HG03439 (cell line): ENCODE measurements at regions not wholly inside any gene's neighbourhood (a gene's known extent, or its start where the extent isn't known, plus 50 kb on each side); places are given as distances from the start of the nearest gene placed in this dataset.
"Not testable (repeated sequence)": the region's sequence is repeated elsewhere in the genome, so short reads cannot be mapped to it uniquely, and the experiment has no call there.

Source experiments
- ATAC-seq: cut with Tn5 transposase; IDR thresholded peaks from one replicate; pipeline ENCODE4 v1.9.1; 2021; ENCODE audit warnings: mild to moderate bottlenecking, moderate library complexity; ENCODE audit not compliant: unreplicated experiment

DNA sequence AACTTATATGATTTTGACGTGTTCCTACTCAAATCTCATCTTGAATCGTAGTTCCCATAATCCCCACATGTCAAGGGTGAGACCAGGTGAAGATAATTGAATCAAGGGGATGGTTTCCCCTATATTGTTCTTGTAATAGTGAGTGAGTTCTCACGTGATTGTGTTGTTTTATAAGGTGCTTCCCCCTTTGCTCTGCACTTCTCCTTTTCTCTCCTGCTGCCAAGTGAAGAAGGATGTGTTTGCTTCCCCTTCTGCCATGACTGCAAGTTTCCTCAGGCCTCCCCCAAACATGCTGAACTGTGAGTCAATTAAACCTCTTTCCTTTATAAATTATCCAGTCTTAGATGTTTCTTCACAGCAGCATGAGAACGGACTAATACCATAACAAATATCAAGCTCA, 83.2 kb downstream of the MANEA start:
- no peak for ATAC-seq

DNA sequence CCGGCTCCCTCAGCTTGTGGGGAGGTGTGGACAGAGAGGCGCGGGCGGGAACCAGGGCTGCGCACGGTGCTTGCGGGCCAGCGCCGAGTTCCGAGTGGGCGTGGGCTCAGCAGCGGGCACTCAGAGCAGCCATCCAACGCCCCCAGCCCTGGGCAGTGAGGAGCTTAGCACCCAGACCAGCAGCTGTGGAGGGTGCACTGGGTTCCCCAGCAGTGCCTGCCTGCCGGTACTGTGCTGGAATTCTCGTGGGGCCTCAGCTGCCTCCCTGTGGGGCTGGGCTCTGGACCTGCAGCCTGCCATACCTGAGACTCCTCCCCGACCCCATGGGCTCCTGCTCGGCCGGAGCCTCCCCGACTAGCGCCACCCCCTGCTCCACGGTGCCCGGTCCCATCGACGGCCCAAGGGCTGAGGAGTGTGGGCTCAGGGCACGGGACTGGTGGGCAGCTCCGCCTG, 92.7 kb downstream of the MANEA start:
- no peak for ATAC-seq

DNA sequence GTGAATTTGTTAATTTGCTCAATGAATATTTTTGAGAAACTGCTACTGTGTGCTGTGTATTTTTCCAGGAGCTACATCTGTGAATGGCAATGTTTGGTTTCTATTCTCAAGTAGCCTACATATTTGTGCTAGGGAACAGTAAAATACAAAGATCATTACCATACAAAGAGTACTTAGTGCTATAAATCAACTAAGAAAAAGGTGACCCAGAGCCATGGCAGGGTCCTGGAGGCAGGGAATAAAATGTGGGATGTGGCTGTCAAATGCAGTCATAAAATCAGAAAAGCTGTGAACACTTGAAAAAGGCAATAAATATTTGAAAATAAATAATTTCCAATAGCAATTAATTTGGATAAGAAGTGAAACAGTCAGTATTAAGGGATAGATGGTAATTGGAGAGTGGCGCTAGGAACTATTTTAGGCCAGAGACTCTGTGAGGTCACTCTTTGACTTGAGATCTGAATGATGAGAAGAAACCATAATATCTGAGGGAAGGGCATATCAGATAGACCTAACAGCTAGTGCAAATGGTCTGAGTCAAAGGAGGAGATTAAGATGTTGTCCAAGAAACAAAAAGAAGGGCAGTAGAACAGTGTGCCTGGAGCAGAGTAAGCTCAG, 98.8 kb downstream of the MANEA start:
- ATAC-seq = no peak

DNA sequence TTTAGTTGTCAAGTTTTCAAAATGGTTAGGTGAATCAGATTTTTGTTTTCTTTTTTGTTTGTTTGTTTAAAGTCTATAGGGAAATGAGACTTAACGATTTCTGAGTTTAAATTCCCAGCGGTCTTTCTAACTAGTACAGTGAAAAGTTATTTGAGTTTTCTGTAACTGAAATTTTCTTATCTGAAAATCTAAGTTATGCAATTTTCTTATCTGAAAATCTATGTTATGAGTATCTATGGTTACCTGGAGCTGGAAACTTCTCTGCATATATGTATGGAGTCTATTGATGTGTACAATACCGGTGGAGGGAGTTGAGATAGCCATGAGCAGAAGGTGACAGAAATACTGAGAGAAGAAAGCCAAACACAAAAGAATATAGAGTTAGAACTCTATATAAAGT, 102.6 kb downstream of the MANEA start:
- no peak for ATAC-seq

DNA sequence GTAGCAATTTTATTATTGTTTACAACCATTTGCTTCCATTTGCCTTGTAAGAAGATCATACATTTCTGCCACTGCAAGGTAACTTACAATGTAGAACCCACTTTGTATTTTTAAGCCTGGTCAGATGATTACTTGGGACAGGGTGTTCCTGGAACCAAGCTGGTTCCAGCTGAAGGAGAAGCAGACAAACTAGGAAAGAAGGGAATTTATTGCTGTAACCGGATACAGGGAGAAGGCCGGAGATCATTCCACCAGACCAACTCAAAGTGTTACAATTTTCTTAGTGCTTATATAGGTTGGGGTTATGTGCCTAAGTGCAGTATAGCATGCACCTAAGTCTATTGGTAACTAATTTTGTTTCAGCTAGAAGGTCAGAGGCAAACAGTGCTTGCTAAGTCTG, 104.4 kb downstream of the MANEA start:
- ATAC-seq = no peak

DNA sequence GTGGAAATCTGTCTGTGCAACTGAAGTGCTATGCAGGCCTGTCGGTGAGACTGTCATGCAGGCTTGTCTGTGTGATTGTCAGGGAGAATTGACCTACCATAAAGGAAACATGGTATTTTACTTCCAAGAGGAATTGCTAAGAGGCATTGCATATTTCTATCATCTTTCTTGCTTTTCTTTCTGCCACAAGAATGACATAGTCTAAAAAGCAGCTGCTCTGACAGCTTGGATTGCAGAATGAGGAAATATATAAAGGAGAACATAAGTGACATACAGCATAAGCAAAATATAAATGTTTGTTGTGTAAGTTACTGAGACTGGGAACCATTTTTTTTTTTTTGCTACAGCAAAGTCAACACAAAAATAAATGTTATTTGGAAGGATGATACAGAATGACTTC, 105.1 kb downstream of the MANEA start:
- ATAC-seq = no peak

DNA sequence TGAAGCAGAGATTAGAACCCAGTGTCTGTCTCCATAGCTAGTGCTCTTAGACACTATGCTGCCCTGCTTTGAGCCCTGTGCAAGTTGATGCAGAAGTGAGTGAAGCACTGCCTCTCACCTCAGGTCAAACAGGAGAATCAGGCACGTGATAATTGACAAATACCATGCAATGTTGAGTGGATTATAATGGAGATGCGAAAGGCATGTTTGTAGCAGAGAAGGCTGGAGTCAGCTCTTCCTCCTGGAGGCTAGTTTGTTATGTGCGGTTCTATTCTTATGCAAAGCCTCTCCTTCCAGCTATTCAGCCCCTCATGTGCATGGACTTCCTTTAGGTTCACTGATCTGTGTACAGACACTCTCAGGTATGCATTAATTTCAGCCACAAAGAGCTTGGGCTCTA, 108.5 kb downstream of the MANEA start:
- no peak for ATAC-seq

DNA sequence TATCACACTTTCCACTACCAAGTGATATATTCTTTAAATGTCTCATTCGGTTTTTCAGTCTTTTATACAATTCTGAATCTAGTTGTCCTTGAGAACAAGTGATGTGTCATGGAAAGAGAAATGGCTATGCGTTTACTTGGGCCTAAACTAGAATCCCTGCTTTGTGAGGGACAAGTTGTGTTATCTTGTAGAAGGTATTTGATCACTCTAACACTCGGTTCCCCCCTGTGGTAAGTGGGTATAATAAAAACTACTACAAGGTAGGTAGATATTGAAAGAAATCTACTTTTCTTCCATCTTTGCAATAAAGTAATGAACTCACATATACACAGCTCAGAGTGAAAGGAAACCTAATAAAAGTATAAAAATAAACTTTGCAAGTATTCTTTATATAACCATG, 108.9 kb downstream of the MANEA start:
- ATAC-seq = no peak

DNA sequence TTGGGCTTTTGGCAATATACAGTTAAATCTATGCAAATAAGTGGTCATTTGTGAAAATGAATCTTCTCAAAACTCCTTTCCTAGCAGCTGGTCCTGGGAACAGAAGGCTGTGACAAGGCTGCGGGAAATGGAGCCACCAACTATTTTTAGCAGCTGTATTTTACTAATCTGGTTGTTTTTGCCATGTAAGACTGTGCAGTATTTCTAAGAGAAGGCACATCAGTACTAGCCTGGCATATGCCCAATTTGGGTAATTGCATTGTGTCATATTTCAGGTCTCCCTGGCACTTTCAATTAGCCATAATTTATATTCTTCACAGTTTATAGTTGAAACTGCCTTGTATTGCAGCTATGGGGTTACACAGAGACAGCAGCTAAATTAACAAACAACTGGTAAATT, 109.6 kb downstream of the MANEA start:
- ATAC-seq = no peak

DNA sequence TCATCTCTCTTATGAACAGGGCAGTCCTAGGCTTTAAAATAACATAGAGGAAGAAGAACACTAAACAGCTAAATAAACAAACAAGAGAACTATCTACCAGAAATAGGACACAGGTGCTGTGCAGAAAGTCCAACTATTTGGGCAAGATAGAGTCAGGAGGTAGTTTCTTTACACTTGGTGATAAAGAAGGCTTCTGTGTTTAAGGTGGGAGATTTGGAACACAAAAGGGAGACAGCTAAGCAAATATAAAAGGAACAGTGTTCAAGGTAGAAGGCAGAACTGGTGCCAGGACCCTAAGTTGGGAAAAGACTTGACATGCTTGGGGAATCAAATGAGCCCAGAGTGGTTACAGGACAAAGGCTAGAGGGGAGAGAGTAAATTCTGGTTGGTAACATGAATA, 110.5 kb downstream of the MANEA start:
- ATAC-seq = no peak

DNA sequence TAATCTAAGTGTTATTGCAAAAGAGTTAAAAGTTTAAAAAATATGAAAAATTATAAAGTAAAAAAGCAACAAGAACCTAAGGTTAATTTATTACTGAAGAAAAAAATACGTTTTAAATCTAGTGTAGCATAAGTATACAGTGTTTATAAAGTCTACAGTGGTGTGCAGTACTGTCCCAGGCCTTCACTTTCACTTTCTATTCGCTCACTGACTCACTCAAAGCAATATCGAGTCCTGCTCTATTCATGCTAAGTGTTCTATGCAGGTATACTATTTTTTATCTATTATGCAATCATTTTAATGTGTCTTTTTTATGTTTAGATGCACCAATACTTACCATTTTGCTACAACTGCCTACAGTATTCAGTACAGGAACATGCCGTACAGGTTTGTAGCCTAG, 113.0 kb downstream of the MANEA start:
- peak; percentile 61 for ATAC-seq

DNA sequence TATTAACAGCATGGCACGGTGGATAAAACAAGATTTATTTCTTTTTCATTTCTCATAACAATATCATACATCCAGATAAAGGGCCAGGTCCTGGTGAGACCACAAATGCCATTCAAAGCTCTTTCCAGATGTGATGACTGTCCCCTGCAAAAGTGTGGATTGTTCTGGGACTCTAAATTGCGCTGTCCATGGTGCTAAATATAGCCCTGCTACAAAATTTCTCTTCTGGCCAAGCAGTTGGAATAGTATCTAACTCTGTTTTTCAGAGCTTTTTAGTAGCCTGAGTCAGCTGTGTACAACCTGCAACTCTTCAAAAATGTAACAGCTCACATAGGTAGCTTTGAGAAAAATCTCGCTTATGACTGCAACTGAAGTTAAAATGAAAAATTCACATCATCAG, 115.8 kb downstream of the MANEA start:
- no peak for ATAC-seq

DNA sequence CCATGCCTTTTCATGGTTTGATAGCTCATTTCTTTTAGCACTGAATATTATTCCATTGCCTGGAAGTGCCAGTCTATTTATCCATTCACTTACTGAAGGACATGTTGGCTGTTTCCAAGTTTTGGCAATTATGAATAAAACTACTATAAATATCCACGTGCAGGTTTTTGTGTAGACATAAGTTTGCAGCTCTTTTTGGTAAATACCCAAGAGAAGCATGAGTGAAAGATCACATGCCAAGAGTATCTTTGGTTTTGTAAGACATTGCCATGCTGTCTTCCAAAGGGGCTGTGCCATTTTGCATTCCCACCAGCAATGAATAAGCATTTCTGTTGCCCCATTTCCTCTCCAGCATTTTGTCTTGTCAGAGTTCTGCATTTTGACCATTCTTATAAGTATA, 120.9 kb downstream of the MANEA start:
- ATAC-seq = no peak

DNA sequence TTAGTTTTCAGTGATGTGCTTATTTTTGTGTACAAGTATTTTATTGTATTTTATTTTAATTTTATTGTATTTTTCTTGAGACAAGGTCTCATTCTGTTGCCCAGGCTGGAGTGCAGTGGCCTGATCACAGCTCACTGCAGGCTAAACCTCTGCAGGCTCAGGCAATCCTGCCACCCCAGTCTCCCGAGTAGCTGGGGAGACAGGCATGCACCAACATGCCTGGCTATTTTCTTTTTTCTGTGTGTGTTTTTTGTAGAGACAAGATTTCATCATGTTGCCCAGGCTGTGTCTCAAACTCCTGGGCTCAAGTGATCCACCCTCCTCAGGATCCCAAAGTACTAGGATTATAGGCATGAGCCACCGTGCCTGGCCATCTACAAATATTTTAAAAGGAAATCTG, 146.3 kb downstream of the MANEA start:
- no peak for ATAC-seq

DNA sequence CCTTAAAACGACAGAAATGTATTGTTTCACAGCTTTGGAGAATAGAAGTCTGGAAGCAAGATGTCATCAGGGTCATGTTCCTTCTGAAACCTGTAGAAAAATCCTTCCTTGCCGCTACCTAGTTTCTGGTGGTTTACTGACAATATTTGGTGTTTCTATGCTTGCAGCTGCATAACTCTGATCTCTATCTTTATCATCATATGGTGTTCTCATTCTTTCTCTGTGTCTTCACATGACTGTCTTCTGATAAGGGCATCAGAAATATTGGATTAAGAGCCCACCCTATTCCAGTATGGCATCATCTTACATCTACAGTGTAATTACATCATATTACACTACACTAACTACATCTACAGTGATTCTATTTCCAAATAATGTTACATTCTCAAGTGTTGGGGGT, 148.0 kb downstream of the MANEA start:
- no peak for ATAC-seq

DNA sequence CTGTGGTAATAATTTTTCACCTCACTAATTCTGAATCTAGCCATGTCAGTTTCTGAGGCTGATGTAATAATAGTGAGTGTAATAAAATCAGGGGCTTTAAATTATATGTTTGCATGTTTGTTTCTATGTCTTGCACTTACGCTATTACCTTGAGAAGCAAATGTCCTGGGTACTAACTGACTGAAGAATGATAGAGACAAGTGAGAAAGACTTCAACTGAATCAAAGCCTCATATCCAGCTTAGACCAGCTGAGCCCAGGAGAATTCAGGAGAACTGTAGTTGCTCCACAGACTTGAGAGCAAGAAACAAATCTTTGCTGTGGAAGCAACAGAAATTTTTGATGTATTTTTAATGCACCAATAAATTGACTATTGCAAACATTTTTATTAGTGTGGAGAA, 162.8 kb downstream of the MANEA start:
- ATAC-seq = no peak

DNA sequence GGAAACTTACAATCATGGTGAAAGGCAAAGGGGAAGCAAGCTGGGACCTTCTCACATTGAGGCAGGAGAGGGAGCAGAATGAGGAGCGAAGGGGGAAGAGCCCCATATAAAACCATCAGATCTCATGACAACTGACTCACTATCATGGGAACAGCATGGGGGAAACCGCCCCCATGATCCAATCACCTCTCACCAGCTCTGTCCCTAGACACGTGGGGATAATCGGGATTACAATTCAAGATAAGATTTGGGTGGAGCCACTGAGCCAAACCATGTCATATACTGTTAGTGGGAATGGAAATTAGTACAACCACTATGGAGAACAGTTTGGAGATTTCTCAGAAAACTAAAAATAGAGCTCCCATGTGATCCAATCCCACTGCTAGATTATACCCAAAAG, 163.7 kb downstream of the MANEA start:
- ATAC-seq = no peak

DNA sequence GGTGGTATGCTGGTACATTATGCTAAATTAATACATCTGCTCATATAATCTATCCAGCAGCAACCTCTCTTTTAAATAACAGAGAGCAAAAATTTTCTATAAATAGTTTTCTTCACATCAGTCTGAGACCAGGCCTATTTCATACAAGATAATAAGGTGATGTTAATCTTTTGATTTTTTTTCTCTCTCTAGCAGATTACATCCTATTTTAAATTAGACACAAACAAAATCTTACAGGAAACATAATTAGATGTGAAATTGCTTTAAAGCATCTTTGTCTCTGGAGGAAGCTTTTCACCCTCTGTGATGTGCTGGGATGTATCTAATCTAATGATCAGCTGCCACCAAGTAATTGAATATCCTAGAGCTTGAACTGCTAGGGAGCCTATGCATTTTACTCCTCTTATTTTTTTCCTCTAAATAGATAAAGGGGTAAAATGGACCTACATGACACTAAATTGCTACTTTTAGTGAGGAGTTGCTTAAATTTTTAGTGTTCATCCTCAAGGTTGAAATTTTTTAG, 165.5 kb downstream of the MANEA start:
- no peak for ATAC-seq

DNA sequence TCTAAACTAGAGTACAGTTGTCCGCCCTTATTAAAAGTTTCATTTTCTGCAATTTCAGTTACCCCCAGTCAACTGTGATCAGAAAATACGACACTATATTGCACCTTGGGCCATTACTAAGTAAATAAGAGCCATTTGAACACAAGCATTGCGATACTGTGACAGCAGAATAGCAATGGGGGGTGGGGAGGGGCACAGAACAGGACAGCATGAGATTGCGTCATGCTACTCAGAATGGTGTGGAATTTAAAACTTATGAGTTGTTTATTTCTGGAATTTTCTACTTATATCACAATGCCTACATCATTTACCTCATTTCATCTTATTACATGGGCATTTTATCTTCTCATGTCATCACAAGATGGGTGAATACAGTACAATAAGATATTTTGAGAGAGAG, 166.3 kb downstream of the MANEA start:
- no peak for ATAC-seq

DNA sequence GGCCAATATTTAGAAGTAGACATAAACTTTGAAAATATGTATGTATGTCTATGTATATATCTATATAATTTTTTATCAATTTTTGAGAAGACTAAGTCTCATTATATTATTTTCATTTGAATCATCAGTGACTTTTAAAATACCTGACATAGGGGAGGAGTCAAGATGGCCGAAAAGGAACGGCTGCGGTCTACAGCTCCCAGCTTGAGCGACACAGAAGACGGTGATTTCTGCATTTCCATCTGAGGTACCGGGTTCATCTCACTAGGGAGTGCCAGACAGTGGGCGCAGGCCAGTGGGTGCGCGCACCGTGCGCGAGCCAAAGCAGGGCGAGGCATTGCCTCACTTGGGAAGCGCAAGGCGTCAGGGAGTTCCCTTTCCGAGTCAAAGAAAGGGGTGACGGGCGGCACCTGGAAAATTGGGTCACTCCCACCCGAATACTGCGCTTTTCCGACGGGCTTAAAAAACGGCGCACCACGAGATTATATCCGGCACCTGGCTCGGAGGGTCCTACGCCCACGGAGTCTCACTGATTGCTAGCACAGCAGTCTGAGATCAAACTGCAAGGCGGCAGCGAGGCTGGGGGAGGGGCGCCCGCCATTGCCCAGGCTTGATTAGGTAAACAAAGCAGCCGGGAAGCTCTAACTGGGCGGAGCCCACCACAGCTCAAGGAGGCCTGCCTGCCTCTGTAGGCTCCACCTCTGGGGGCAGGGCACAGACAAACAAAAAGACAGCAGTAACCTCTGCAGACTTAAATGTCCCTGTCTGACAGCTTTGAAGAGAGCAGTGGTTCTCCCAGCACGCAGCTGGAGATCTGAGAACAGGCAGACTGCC, 181.1 kb downstream of the MANEA start:
- not testable (repeated sequence) for ATAC-seq

DNA sequence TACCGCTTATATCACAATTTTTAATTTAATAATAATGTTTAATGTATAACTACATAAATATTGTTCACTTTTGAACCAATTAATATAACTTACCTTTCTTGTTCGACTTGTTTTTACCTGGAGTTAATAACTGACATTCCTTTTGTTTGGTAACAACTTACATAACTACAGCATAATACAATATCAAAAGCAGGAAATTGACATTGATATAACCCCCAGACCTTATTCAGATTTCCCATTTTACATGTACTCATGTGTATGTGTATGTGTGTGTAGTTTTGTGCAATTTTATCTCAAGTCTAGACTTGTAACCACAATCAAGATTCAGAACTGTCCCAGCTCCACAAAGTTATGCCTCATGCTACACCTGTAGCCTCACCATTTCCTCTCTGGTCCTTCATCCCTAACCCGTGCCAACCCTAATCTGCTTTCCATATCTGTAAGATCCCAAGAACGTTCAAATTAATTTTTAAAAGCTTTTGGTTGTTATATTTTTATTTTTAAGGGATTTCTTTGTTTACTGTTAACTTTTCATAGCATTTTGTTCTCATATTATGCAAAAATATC, 190.6 kb downstream of the MANEA start:
- no peak for ATAC-seq

DNA sequence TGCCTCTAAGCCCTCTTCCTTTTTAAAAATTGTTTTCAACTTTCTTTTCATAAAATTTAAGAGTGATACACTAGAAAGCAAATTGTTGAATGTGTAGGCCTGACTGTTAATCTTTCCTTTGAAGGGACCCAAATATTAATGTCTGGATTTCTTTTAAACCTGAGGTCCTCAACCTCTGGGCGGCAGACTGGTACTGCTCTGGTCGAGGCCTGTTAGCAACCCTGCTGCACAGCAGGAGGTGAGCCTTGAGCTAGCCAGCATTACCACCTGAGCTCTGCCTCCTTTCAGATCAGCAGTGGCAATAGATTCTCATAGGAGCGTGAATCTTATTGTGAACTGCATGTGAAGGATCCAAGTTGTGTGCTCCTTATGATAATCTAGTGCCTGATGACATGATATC, 191.2 kb downstream of the MANEA start:
- no peak for ATAC-seq
